ENCODE measurements at regions not wholly inside any gene's neighbourhood (a gene's known extent, or its start where the extent isn't known, plus 50 kb on each side); places are given as distances from the start of the nearest gene placed in this dataset.

DNA sequence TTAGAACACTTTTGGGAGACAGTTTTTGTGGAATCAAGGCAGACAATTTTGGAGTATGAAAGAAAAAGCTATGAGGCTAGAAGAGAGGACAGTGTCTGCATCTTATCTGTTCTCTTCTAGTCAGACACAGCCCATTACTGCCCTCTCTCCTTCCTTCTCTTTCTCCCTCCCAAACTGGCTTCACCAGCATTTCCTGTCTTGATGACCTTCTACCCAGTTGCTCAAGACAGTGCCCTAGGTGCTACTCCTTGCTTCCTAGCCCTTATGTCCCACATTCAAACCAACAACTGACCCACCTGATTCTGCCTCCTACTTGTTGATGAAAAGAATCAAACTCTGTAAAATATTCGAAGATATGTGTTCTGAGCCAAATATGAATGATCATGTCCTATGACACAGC, 116.4 kb upstream of the RIPOR2 start:
- no peak overlapping the region for H3K4me3 ChIP-seq
- ATAC-seq, result peak; percentile 41
- peak in 1 of 3 donors; percentile 56 for DNase-seq
- H3K9me3 ChIP-seq, result no peaks in the 10 kb centered on the region
- H3K4me1 ChIP-seq (ENCODE audit: low read depth), result peaks cover 6% of the 10 kb centered on the region
- H3K36me3 ChIP-seq (ENCODE audit: low read depth), result no peaks in the 10 kb centered on the region
- intact Hi-C loops (cut with DNase I, micrococcal nuclease), result no loop called here
- no peak for TF ChIP-seq CTCF (IDR thresholded peaks at IDR 0.05)

DNA sequence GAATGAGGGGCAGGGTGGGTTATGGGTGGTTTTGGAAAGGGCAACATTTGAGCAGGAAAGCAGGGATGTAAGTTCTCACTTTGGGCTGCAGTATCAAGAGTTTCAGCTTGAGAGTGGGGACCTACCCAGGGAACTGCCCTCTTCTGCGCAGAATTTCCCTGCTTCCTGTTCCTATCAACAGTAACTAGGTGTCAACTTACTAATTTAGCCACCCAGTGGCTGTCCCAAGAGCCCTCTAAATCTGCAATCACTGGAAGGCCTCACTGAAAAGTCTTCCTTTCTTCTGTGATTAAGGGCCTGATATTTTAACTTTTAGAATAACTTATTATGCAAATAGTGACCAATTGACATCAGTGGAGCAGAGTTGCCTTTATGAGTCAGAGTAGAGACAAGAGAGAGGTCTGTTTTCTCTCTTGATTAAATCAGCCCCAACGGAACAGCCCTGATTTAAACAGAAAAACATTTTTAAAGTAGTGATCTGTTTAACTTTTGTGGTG, 118.2 kb upstream of the RIPOR2 start:
- TF ChIP-seq CTCF (IDR thresholded peaks at IDR 0.05), result no peak
- Histone ChIP-seq H3K36me3 (ENCODE audit: low read depth) (no peaks in the 10 kb centered on the region), H3K9me3 (no peaks in the 10 kb centered on the region), H3K4me1 (ENCODE audit: low read depth) (peaks cover 6% of the 10 kb centered on the region), H3K4me3 (no peak overlapping the region)
- intact Hi-C loops (cut with DNase I, micrococcal nuclease), result no loop called here
- ATAC-seq, result peak; percentile 39
- no peak for DNase-seq

- Histone ChIP-seq H3K9me3 (no peaks in the 10 kb centered on the region), H3K4me3 (no peak overlapping the region), H3K4me1 (ENCODE audit: low read depth) (peaks cover 6% of the 10 kb centered on the region), H3K36me3 (ENCODE audit: low read depth) (no peaks in the 10 kb centered on the region)
- ATAC-seq (no peak), DNase-seq (no peak)
- intact Hi-C loops (cut with DNase I, micrococcal nuclease), result no loop called here
- no peak for TF ChIP-seq CTCF (IDR thresholded peaks at IDR 0.05)
Observed at GRCh38 chr6:25054469-25054868, 118.7 kb upstream of the RIPOR2 start.

- ATAC-seq (peak; percentile 78), DNase-seq (peak in 1 of 3 donors; percentile 27)
- no peak for TF ChIP-seq CTCF (IDR thresholded peaks at IDR 0.05)
- no peaks in the 10 kb centered on the region for H3K4me1 ChIP-seq (ENCODE audit: low read depth)
- intact Hi-C loops (cut with DNase I, micrococcal nuclease), result no loop called here
- no peaks in the 10 kb centered on the region for H3K9me3 ChIP-seq
- no peak overlapping the region for H3K4me3 ChIP-seq
- H3K36me3 ChIP-seq (ENCODE audit: low read depth), result no peaks in the 10 kb centered on the region
Observed at GRCh38 chr6:25056130-25056529, 120.4 kb upstream of the RIPOR2 start.

DNA sequence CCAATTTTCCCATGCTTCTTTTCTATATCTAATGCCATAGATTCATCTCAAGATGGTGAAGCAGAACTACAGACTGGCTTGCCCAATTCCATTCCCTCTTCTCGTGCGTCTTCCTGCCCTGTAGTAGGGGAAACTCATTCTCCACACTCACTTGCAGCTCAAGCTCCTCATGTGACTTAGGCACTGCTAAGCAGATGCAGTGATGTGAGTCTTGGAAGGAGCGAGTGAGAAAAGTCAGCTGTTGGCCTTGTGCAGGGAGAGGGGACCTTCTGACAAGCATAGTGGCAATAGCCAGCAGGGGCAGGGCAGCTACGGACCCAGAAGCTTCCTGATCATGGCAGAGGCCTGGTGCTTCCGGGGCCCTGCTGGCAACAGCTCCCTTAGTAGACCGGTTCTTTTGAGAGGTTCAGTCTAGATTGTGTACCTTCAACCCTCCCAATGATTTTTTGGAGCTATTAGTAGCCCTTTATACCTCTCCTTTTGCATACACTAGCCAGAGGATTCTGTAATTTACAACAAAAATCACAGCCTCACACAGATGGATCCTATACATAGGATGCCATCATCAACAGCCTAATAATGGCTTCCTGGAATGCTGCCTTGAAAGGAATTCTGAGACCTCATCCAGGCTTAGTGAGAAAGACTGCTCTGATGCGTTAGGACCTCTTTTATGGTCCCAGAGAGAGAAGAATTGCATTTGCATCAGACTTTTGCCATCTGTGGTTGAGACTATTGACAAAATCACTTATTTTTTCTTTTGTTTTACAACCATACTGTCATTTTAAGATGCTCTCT, 121.5 kb upstream of the RIPOR2 start:
- H3K4me1 ChIP-seq (ENCODE audit: low read depth), result no peaks in the 10 kb centered on the region
- intact Hi-C loops (cut with DNase I, micrococcal nuclease), result no loop called here
- no peaks in the 10 kb centered on the region for H3K36me3 ChIP-seq (ENCODE audit: low read depth)
- no peak overlapping the region for H3K4me3 ChIP-seq
- TF ChIP-seq CTCF (IDR thresholded peaks at IDR 0.05), result no peak
- DNase-seq, result no peak
- H3K9me3 ChIP-seq, result no peaks in the 10 kb centered on the region
- no peak for ATAC-seq

Data from mucosa of descending colon (tissue), 3 donors.